ENCODE measurements at regions not wholly inside any gene's neighbourhood (a gene's known extent, or its start where the extent isn't known, plus 50 kb on each side); places are given as distances from the start of the nearest gene placed in this dataset.

DNA sequence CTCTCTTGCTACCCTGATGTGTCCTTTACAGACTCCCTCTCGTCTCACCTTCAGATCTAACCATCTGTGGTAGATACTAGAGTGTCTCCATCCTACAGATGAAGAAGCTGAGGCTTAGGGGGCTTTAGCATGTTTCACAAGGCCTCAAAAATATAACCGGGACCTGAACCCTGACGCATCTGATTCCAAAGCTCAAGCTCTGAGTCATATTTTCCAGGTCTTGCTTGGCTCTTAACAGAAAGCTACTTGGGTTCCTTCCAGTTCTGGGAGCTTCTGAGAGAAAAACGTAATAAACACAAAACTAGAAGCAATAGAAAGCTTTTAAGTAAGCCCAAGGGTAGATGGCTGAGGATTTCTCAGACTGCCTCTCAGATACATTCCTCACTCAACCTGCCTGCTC, 224.3 kb upstream of the EEF2KMT start:
- CTCF ChIA-PET = no interaction called here
- no peak for DNase-seq (ENCODE audit: extremely low spot score)
- POLR2A ChIA-PET = no interaction called here
- no peak for TF ChIP-seq CTCF (IDR thresholded peaks at IDR 0.05; ENCODE audit: control extremely low read depth, extremely low read depth, low read depth, missing control alignments)

- POLR2A ChIA-PET = no interaction called here
- TF ChIP-seq CTCF (IDR thresholded peaks at IDR 0.05; ENCODE audit: control extremely low read depth, extremely low read depth, low read depth, missing control alignments) = no peak
Measured at GRCh38 chr16:5319799-5320198, 222.2 kb upstream of the EEF2KMT start.

GRCh38 chr16:5315914-5316313, 218.3 kb upstream of the EEF2KMT start:
- DNase-seq (ENCODE audit: extremely low spot score) = no peak
- CTCF ChIA-PET = no interaction called here
- TF ChIP-seq CTCF (IDR thresholded peaks at IDR 0.05; ENCODE audit: control extremely low read depth, extremely low read depth, low read depth, missing control alignments) = no peak
- POLR2A ChIA-PET = no interaction called here

More at GRCh38 chr16:5319799-5320198, 222.2 kb upstream of the EEF2KMT start:
- CTCF ChIA-PET = no interaction called here
- DNase-seq (ENCODE audit: extremely low spot score) = no peak

GRCh38 chr16:5314377-5314776, 216.8 kb upstream of the EEF2KMT start:
- DNase-seq (ENCODE audit: extremely low spot score) = no peak
- TF ChIP-seq CTCF (IDR thresholded peaks at IDR 0.05; ENCODE audit: control extremely low read depth, extremely low read depth, low read depth, missing control alignments) = no peak
- ChIA-PET POLR2A (no interaction called here), CTCF (no interaction called here)

DNA sequence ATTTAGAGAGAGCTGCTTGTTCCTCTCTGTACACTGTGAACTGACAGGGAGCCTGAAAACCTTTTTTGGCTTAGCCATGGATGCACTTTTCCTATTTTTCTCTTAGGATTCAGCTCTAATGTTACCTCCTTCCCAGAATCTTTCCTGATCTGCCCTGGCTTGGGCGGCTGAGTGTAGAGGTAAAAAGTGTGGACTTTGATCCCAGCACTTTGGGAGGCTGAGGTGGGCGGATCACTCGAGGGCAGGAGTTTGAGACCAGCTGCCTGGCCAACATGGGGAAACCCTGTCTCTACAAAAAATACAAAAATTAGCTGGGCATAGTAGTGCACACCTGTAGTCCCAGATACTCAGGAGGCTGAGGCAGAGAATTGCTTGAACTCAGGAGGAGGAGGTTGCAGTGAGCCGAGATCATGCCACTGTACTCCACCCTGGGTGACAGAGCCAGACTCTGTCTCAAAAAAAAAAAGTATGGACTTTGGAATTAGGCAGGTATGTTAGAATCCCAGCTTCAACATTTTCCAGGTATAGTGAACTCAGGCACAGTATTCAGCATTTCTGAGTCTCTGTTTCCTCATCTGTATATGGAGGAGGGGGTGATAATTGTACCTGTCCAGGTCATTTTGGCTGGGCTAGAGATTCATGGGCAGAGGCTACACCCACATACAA, 212.5 kb upstream of the EEF2KMT start:
- CTCF ChIA-PET = no interaction called here
- no peak for DNase-seq (ENCODE audit: extremely low spot score)
- TF ChIP-seq CTCF (IDR thresholded peaks at IDR 0.05; ENCODE audit: control extremely low read depth, extremely low read depth, low read depth, missing control alignments) = no peak
- POLR2A ChIA-PET = no interaction called here

GRCh38 chr16:5305023-5305422, 207.4 kb upstream of the EEF2KMT start:
- TF ChIP-seq CTCF (IDR thresholded peaks at IDR 0.05; ENCODE audit: control extremely low read depth, extremely low read depth, low read depth, missing control alignments) = no peak
- no peak for DNase-seq (ENCODE audit: extremely low spot score)
- POLR2A ChIA-PET = no interaction called here
- CTCF ChIA-PET = no interaction called here
